Keratinocyte (primary cell): ENCODE measurements at regions not wholly inside any gene's neighbourhood (a gene's known extent, or its start where the extent isn't known, plus 50 kb on each side); places are given as distances from the start of the nearest gene placed in this dataset.

ENCODE experiments used
- DNase-seq: peaks from one replicate; pipeline ENCODE4 v3.0.0-alpha.2; 2011; ENCODE audit warnings: low read depth, missing footprints, low spot score
- FAIRE-seq: peaks from 2 replicates; lab custom pipeline; 2011; peaks lifted over from hg19 to GRCh38; lab: Jason Lieb, UNC
- H2AFZ ChIP-seq: 2 replicates; pipeline ENCODE4 v1.6.0; 2012; ENCODE audit warnings: low read length, control low read depth, inconsistent platforms; ENCODE audit not compliant: control insufficient read depth
- H3K27ac ChIP-seq: 2 replicates; pipeline ENCODE4 v1.5.1; 2011; ENCODE audit warnings: low read length; ENCODE audit not compliant: control insufficient read depth, insufficient read depth
- H3K27me3 ChIP-seq: 3 replicates; pipeline ENCODE4 v1.6.0; 2011; ENCODE audit warnings: low read length; ENCODE audit not compliant: control insufficient read depth, insufficient read depth; ENCODE audit errors: extremely low read depth
- H3K36me3 ChIP-seq, 2 experiments: 2 replicates in 1 of 2; 3 replicates in 1 of 2; pipeline ENCODE4 v1.5.1; 2011; ENCODE audit warnings: low read length in 2 of 2, mild to moderate bottlenecking in 1 of 2; ENCODE audit not compliant: control insufficient read depth in 2 of 2, insufficient read depth in 2 of 2; ENCODE audit errors: extremely low read depth in 1 of 2
- H3K4me1 ChIP-seq: 3 replicates; pipeline ENCODE4 v1.5.1; 2011; ENCODE audit warnings: low read length; ENCODE audit not compliant: control insufficient read depth, insufficient read depth; ENCODE audit errors: extremely low read depth
- H3K4me2 ChIP-seq: 3 replicates; pipeline ENCODE4 v1.6.0; 2011; ENCODE audit warnings: low read depth, low read length; ENCODE audit not compliant: control insufficient read depth, insufficient read depth; ENCODE audit errors: extremely low read depth
- H3K4me3 ChIP-seq, 3 experiments: fragments of 200-600 bp in 1 of 3; sonication (generic) in 1 of 3; 2 replicates in 2 of 3; 3 replicates in 1 of 3; pipeline ENCODE4 v1.5.1; 2011 to 2016; ENCODE audit warnings: low read length in 3 of 3, mild to moderate bottlenecking in 3 of 3, control low read depth in 2 of 3, inconsistent platforms in 1 of 3, low read depth in 1 of 3, mixed read lengths in 1 of 3, mixed run types in 1 of 3, moderate library complexity in 1 of 3; ENCODE audit not compliant: control insufficient read depth in 2 of 3, insufficient read depth in 2 of 3; ENCODE audit errors: extremely low read depth in 1 of 3
- H3K79me2 ChIP-seq: 2 replicates; pipeline ENCODE4 v1.6.0; 2012; ENCODE audit warnings: low read length; ENCODE audit not compliant: control insufficient read depth, insufficient read depth
- H3K9ac ChIP-seq: 3 replicates; pipeline ENCODE4 v1.6.0; 2011; ENCODE audit warnings: low read length; ENCODE audit not compliant: control insufficient read depth, insufficient read depth; ENCODE audit errors: extremely low read depth
- H3K9me1 ChIP-seq: 3 replicates; pipeline ENCODE4 v1.6.0; 2011; ENCODE audit warnings: low read length; ENCODE audit not compliant: control insufficient read depth, insufficient read depth; ENCODE audit errors: extremely low read depth
- H3K9me3 ChIP-seq: 2 replicates; pipeline ENCODE4 v1.5.1; 2012; ENCODE audit warnings: low read depth, low read length; ENCODE audit not compliant: control insufficient read depth
- H4K20me1 ChIP-seq: 3 replicates; pipeline ENCODE4 v1.6.0; 2011; ENCODE audit warnings: low read length; ENCODE audit not compliant: control insufficient read depth, insufficient read depth; ENCODE audit errors: extremely low read depth
- CTCF ChIP-seq, 3 experiments: IDR thresholded peaks in 1 of 3; conservative IDR thresholded peaks in 1 of 3; optimal IDR thresholded peaks in 1 of 3; 2 replicates in 2 of 3; 3 replicates in 1 of 3; pipeline versions ENCODE3 to v1.5.1; 2011; ENCODE audit warnings: low read length in 3 of 3, mild to moderate bottlenecking in 3 of 3, moderate library complexity in 2 of 3, control low read depth in 1 of 3, inconsistent platforms in 1 of 3; ENCODE audit not compliant: insufficient read depth in 2 of 3; ENCODE audit errors: extremely low read depth in 1 of 3
- EZH2 ChIP-seq: IDR thresholded peaks from one replicate; pipeline ENCODE4 v1.6.1; 2012; ENCODE audit warnings: inconsistent platforms, mild to moderate bottlenecking, low read length, moderate library complexity
- dilution Hi-C: fragments of 300-500 bp; cut with MboI; formaldehyde crosslinking; loops from one replicate; pipeline ENCODE4 v1.7.0; 2020; ENCODE audit warnings: low sequenced_read_pairs; ENCODE audit not compliant: extremely low pct_ligation_motif_present

- no peak overlapping the region for H3K9ac ChIP-seq
- no peak overlapping the region for H3K27ac ChIP-seq
- FAIRE-seq (no peak), DNase-seq (no peak)
- H2AFZ ChIP-seq = no peak overlapping the region
- H3K79me2 ChIP-seq = no peaks in the 10 kb centered on the region
- no peaks in the 10 kb centered on the region for H3K27me3 ChIP-seq
- H3K9me3 ChIP-seq = no peaks in the 10 kb centered on the region
- H3K9me1 ChIP-seq = no peaks in the 10 kb centered on the region
- dilution Hi-C loops = no loop called here
- no peaks in the 10 kb centered on the region for H3K36me3 ChIP-seq
- H3K4me2 ChIP-seq = no peak overlapping the region
- no peaks in the 10 kb centered on the region for H4K20me1 ChIP-seq
- H3K4me3 ChIP-seq = no peak overlapping the region
- TF ChIP-seq CTCF (optimal IDR thresholded peaks at IDR 0.05 in 1 of 3, IDR thresholded peaks at IDR 0.05 in 1 of 3, conservative IDR thresholded peaks at IDR 0.05 in 1 of 3; ENCODE audit: extremely low read depth in 1 of 3, insufficient read depth in 2 of 3, low read length in 3 of 3) = no peak
- TF ChIP-seq EZH2 = no peak
- no peaks in the 10 kb centered on the region for H3K4me1 ChIP-seq
Observed at GRCh38 chr4:106430797-106431196, 62.2 kb upstream of the GIMD1 start.

GRCh38 chr4:106429885-106430284 lies 61.3 kb upstream of the GIMD1 start:
- Histone ChIP-seq H3K79me2 (no peaks in the 10 kb centered on the region), H3K9me3 (no peaks in the 10 kb centered on the region), H4K20me1 (no peaks in the 10 kb centered on the region), H3K9ac (no peak overlapping the region), H3K4me1 (no peaks in the 10 kb centered on the region), H2AFZ (no peak overlapping the region), H3K9me1 (no peaks in the 10 kb centered on the region), H3K36me3 (no peaks in the 10 kb centered on the region), H3K4me2 (no peak overlapping the region), H3K4me3 (no peak overlapping the region), H3K27ac (no peak overlapping the region), H3K27me3 (no peaks in the 10 kb centered on the region)
- TF ChIP-seq CTCF (optimal IDR thresholded peaks at IDR 0.05 in 1 of 3, IDR thresholded peaks at IDR 0.05 in 1 of 3, conservative IDR thresholded peaks at IDR 0.05 in 1 of 3; ENCODE audit: extremely low read depth in 1 of 3, insufficient read depth in 2 of 3, low read length in 3 of 3) (no peak), EZH2 (no peak)
- DNase-seq (no peak), FAIRE-seq (no peak)
- dilution Hi-C loops = no loop called here
